Activated T-helper 17 cell treated with anti-CD3 and anti-CD28 coated beads, Interleukin-2, amount 50 U/mL, for 72 hours (primary cell): ENCODE measurements at regions not wholly inside any gene's neighbourhood (a gene's known extent, or its start where the extent isn't known, plus 50 kb on each side); places are given as distances from the start of the nearest gene placed in this dataset.

Source experiments
- ATAC-seq: fragments of 150-1000 bp; cut with Tn5 transposase; replicated peaks from 2 replicates; pipeline ENCODE4 v1.10.0; 2021; ENCODE audit warnings: mild to moderate bottlenecking, moderate library complexity
- H3K27ac Mint-ChIP-seq: one replicate; pipeline ENCODE4 v1.8.0; 2022; ENCODE audit warnings: mixed read lengths
- H3K27me3 Mint-ChIP-seq: one replicate; pipeline ENCODE4 v1.8.0; 2022; ENCODE audit warnings: mixed read lengths
- H3K36me3 Mint-ChIP-seq: one replicate; pipeline ENCODE4 v1.8.0; 2022; ENCODE audit warnings: low read depth, mild to moderate bottlenecking, mixed read lengths
- H3K4me1 Mint-ChIP-seq: one replicate; pipeline ENCODE4 v1.8.0; 2022; ENCODE audit warnings: mixed read lengths
- H3K4me3 Mint-ChIP-seq: one replicate; pipeline ENCODE4 v1.8.0; 2022; ENCODE audit warnings: mild to moderate bottlenecking, mixed read lengths
- H3K9me3 Mint-ChIP-seq: one replicate; pipeline ENCODE4 v1.8.0; 2022; ENCODE audit warnings: mixed read lengths

GRCh38 chr13:73610799-73611592 lies 523.2 kb downstream of the KLF12 start:
- ATAC-seq = peak; percentile 49
- Mint-ChIP-seq H3K27ac (no peak overlapping the region), H3K9me3 (peaks cover 4% of the 10 kb centered on the region)

GRCh38 chr13:73608711-73609485 lies 525.3 kb downstream of the KLF12 start:
- H3K9me3 Mint-ChIP-seq = peaks cover 4% of the 10 kb centered on the region
- no peaks in the 10 kb centered on the region for H3K27me3 Mint-ChIP-seq
- H3K4me3 Mint-ChIP-seq = no peak overlapping the region
- no peak overlapping the region for H3K27ac Mint-ChIP-seq
- ATAC-seq = no peak
- H3K36me3 Mint-ChIP-seq = no peaks in the 10 kb centered on the region
- H3K4me1 Mint-ChIP-seq = no peaks in the 10 kb centered on the region

More at GRCh38 chr13:73610799-73611592, 523.2 kb downstream of the KLF12 start:
- H3K27me3 Mint-ChIP-seq = no peaks in the 10 kb centered on the region
- no peaks in the 10 kb centered on the region for H3K36me3 Mint-ChIP-seq
- no peak overlapping the region for H3K4me3 Mint-ChIP-seq
- no peaks in the 10 kb centered on the region for H3K4me1 Mint-ChIP-seq

GRCh38 chr13:73608157-73608516 lies 526.1 kb downstream of the KLF12 start:
- Mint-ChIP-seq H3K9me3 (peaks cover 4% of the 10 kb centered on the region), H3K27me3 (no peaks in the 10 kb centered on the region), H3K4me3 (no peak overlapping the region), H3K4me1 (no peaks in the 10 kb centered on the region), H3K27ac (no peak overlapping the region), H3K36me3 (no peaks in the 10 kb centered on the region)
- no peak for ATAC-seq

- no peak for ATAC-seq
- peaks cover under 1% of the 10 kb centered on the region for H3K9me3 Mint-ChIP-seq
- no peaks in the 10 kb centered on the region for H3K4me1 Mint-ChIP-seq
- H3K27ac Mint-ChIP-seq = no peak overlapping the region
- no peaks in the 10 kb centered on the region for H3K36me3 Mint-ChIP-seq
- no peaks in the 10 kb centered on the region for H3K27me3 Mint-ChIP-seq
- H3K4me3 Mint-ChIP-seq = no peak overlapping the region
Observed at GRCh38 chr13:73607489-73608156, 526.6 kb downstream of the KLF12 start.

- no peaks in the 10 kb centered on the region for H3K4me1 Mint-ChIP-seq
- no peaks in the 10 kb centered on the region for H3K27me3 Mint-ChIP-seq
- H3K36me3 Mint-ChIP-seq = no peaks in the 10 kb centered on the region
- H3K9me3 Mint-ChIP-seq = no peaks in the 10 kb centered on the region
- no peak overlapping the region for H3K27ac Mint-ChIP-seq
- H3K4me3 Mint-ChIP-seq = no peak overlapping the region
- ATAC-seq = no peak
Observed at GRCh38 chr13:73603646-73604045, 530.6 kb downstream of the KLF12 start.

GRCh38 chr13:73602295-73602694 lies 531.9 kb downstream of the KLF12 start:
- Mint-ChIP-seq H3K27me3 (no peaks in the 10 kb centered on the region), H3K36me3 (no peaks in the 10 kb centered on the region), H3K9me3 (no peaks in the 10 kb centered on the region), H3K4me1 (no peaks in the 10 kb centered on the region), H3K4me3 (no peak overlapping the region), H3K27ac (no peak overlapping the region)
- ATAC-seq = no peak

GRCh38 chr13:73601708-73602107 lies 532.5 kb downstream of the KLF12 start:
- Mint-ChIP-seq H3K27me3 (no peaks in the 10 kb centered on the region), H3K27ac (no peak overlapping the region), H3K4me1 (no peaks in the 10 kb centered on the region), H3K9me3 (no peaks in the 10 kb centered on the region), H3K36me3 (no peaks in the 10 kb centered on the region), H3K4me3 (no peak overlapping the region)
- no peak for ATAC-seq

GRCh38 chr13:73599232-73600128 lies 534.7 kb downstream of the KLF12 start:
- Mint-ChIP-seq H3K27ac (no peak overlapping the region), H3K4me3 (no peak overlapping the region)

GRCh38 chr13:73598020-73598712 lies 536.0 kb downstream of the KLF12 start:
- H3K36me3 Mint-ChIP-seq = no peaks in the 10 kb centered on the region
- peak; percentile 48 for ATAC-seq

More at GRCh38 chr13:73599232-73600128, 534.7 kb downstream of the KLF12 start:
- Mint-ChIP-seq H3K27me3 (no peaks in the 10 kb centered on the region), H3K36me3 (no peaks in the 10 kb centered on the region), H3K9me3 (no peaks in the 10 kb centered on the region), H3K4me1 (peaks cover 6% of the 10 kb centered on the region)
- no peak for ATAC-seq

GRCh38 chr13:73596382-73596781 lies 537.6 kb downstream of the KLF5 start:
- H3K27me3 Mint-ChIP-seq = no peaks in the 10 kb centered on the region
- peaks cover 6% of the 10 kb centered on the region for H3K4me1 Mint-ChIP-seq
- H3K27ac Mint-ChIP-seq = peak overlapping the region; percentile 13
- no peaks in the 10 kb centered on the region for H3K36me3 Mint-ChIP-seq
- H3K4me3 Mint-ChIP-seq = no peak overlapping the region
- no peaks in the 10 kb centered on the region for H3K9me3 Mint-ChIP-seq
- ATAC-seq = no peak

More at GRCh38 chr13:73598020-73598712, 536.0 kb downstream of the KLF12 start:
- Mint-ChIP-seq H3K4me1 (peaks cover 6% of the 10 kb centered on the region), H3K27me3 (no peaks in the 10 kb centered on the region), H3K27ac (no peak overlapping the region), H3K9me3 (no peaks in the 10 kb centered on the region), H3K4me3 (no peak overlapping the region)

GRCh38 chr13:73593199-73593765 lies 534.5 kb downstream of the KLF5 start:
- Mint-ChIP-seq H3K4me1 (peaks cover 6% of the 10 kb centered on the region), H3K4me3 (no peak overlapping the region), H3K36me3 (no peaks in the 10 kb centered on the region), H3K27ac (no peak overlapping the region), H3K9me3 (no peaks in the 10 kb centered on the region), H3K27me3 (no peaks in the 10 kb centered on the region)
- ATAC-seq = no peak

GRCh38 chr13:73591861-73592260 lies 533.1 kb downstream of the KLF5 start:
- ATAC-seq = no peak
- Mint-ChIP-seq H3K4me1 (peaks cover 6% of the 10 kb centered on the region), H3K27ac (no peak overlapping the region), H3K9me3 (peaks cover 5% of the 10 kb centered on the region), H3K36me3 (no peaks in the 10 kb centered on the region), H3K4me3 (no peak overlapping the region), H3K27me3 (no peaks in the 10 kb centered on the region)

GRCh38 chr13:73590795-73591194 lies 532.0 kb downstream of the KLF5 start:
- Mint-ChIP-seq H3K27ac (no peak overlapping the region), H3K4me1 (no peaks in the 10 kb centered on the region)
- no peak for ATAC-seq

More at GRCh38 chr13:73590795-73591194, 532.0 kb downstream of the KLF5 start:
- Mint-ChIP-seq H3K27me3 (no peaks in the 10 kb centered on the region), H3K4me3 (no peak overlapping the region), H3K36me3 (no peaks in the 10 kb centered on the region), H3K9me3 (peaks cover 10% of the 10 kb centered on the region)
